ENCODE measurements at regions not wholly inside any gene's neighbourhood (a gene's known extent, or its start where the extent isn't known, plus 50 kb on each side); places are given as distances from the start of the nearest gene placed in this dataset.

GRCh38 chr9:90379771-90380170 lies 262.9 kb downstream of the DIRAS2 start:
- Mint-ChIP-seq H3K36me3 (ENCODE audit: low read depth) (no peaks in the 10 kb centered on the region), H3K4me1 (no peaks in the 10 kb centered on the region; the same call in 2 of the 3 replicates), H3K27ac (no peak overlapping the region)

More at GRCh38 chr9:90379771-90380170, 262.9 kb downstream of the DIRAS2 start:
- Histone ChIP-seq H3K4me3 (no peak overlapping the region), H4K20me1 (replicated peaks; ENCODE audit: insufficient read depth) (no peaks in the 10 kb centered on the region), H2AFZ (0 out of 2 replicates have a peak overlapping the region, but pooled peaks have one; percentile 23), H3F3A (replicated peaks; ENCODE audit: low read depth) (no peaks in the 10 kb centered on the region), H3K27ac (ENCODE audit: low read depth) (no peak overlapping the region), H3K4me2 (no peak overlapping the region), H3K79me2 (replicated peaks; ENCODE audit: insufficient read depth) (no peaks in the 10 kb centered on the region), H3K4me1 (ENCODE audit: insufficient read depth) (no peaks in the 10 kb centered on the region), H3K36me3 (ENCODE audit: insufficient read depth) (no peaks in the 10 kb centered on the region), H3K9me2 (ENCODE audit: insufficient read depth) (no peaks in the 10 kb centered on the region), H3K27me3 (ENCODE audit: insufficient read depth) (no peaks in the 10 kb centered on the region)
- no peak overlapping the region for H3K4me3 Mint-ChIP-seq
- TF ChIP-seq, protein P1, sequence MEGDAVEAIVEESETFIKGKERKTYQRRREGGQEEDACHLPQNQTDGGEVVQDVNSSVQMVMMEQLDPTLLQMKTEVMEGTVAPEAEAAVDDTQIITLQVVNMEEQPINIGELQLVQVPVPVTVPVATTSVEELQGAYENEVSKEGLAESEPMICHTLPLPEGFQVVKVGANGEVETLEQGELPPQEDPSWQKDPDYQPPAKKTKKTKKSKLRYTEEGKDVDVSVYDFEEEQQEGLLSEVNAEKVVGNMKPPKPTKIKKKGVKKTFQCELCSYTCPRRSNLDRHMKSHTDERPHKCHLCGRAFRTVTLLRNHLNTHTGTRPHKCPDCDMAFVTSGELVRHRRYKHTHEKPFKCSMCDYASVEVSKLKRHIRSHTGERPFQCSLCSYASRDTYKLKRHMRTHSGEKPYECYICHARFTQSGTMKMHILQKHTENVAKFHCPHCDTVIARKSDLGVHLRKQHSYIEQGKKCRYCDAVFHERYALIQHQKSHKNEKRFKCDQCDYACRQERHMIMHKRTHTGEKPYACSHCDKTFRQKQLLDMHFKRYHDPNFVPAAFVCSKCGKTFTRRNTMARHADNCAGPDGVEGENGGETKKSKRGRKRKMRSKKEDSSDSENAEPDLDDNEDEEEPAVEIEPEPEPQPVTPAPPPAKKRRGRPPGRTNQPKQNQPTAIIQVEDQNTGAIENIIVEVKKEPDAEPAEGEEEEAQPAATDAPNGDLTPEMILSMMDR (conservative IDR thresholded peaks at IDR 0.05; ENCODE audit: low read depth in 2 of 2), result no peak
- TF ChIP-seq CREB1 (CRISPR knock-in tag; IDR thresholded peaks at IDR 0.05; ENCODE audit: low read depth) (no peak), EZH2phosphoT487 (IDR thresholded peaks at IDR 0.05; ENCODE audit: unreplicated experiment) (no peak), JUNB (IDR thresholded peaks at IDR 0.05; ENCODE audit: unreplicated experiment) (no peak), NANOG (IDR thresholded peaks at IDR 0.05; ENCODE audit: borderline replicate concordance) (no peak), REST (IDR thresholded peaks at IDR 0.05; ENCODE audit: unreplicated experiment) (no peak), ZNF462 (CRISPR knock-in tag; IDR thresholded peaks at IDR 0.05) (no peak), POLR2AphosphoS5 (IDR thresholded peaks at IDR 0.05; ENCODE audit: low read depth) (no peak), ZNF331 (CRISPR knock-in tag; IDR thresholded peaks at IDR 0.05; ENCODE audit: low read depth) (no peak), EZH2 (IDR thresholded peaks at IDR 0.05; ENCODE audit: low read depth, unreplicated experiment) (no peak), ZNF114 (CRISPR knock-in tag; IDR thresholded peaks at IDR 0.05) (no peak), STAT1 (IDR thresholded peaks at IDR 0.05; ENCODE audit: unreplicated experiment) (no peak)
- TF ChIP-seq, protein P2, sequence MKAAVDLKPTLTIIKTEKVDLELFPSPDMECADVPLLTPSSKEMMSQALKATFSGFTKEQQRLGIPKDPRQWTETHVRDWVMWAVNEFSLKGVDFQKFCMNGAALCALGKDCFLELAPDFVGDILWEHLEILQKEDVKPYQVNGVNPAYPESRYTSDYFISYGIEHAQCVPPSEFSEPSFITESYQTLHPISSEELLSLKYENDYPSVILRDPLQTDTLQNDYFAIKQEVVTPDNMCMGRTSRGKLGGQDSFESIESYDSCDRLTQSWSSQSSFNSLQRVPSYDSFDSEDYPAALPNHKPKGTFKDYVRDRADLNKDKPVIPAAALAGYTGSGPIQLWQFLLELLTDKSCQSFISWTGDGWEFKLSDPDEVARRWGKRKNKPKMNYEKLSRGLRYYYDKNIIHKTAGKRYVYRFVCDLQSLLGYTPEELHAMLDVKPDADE (IDR thresholded peaks at IDR 0.05), result no peak
- ATAC-seq (no peak), DNase-seq (ENCODE audit: low spot score) (no peak)
- peaks cover 4% of the 10 kb centered on the region for H3K27me3 Mint-ChIP-seq (ENCODE audit: insufficient read depth, low read depth, poor library complexity)
- H3K9me3 Mint-ChIP-seq, result no peaks in the 10 kb centered on the region

Data from GM23338 (cell line).